ENCODE measurements at regions not wholly inside any gene's neighbourhood (a gene's known extent, or its start where the extent isn't known, plus 50 kb on each side); places are given as distances from the start of the nearest gene placed in this dataset.

DNA sequence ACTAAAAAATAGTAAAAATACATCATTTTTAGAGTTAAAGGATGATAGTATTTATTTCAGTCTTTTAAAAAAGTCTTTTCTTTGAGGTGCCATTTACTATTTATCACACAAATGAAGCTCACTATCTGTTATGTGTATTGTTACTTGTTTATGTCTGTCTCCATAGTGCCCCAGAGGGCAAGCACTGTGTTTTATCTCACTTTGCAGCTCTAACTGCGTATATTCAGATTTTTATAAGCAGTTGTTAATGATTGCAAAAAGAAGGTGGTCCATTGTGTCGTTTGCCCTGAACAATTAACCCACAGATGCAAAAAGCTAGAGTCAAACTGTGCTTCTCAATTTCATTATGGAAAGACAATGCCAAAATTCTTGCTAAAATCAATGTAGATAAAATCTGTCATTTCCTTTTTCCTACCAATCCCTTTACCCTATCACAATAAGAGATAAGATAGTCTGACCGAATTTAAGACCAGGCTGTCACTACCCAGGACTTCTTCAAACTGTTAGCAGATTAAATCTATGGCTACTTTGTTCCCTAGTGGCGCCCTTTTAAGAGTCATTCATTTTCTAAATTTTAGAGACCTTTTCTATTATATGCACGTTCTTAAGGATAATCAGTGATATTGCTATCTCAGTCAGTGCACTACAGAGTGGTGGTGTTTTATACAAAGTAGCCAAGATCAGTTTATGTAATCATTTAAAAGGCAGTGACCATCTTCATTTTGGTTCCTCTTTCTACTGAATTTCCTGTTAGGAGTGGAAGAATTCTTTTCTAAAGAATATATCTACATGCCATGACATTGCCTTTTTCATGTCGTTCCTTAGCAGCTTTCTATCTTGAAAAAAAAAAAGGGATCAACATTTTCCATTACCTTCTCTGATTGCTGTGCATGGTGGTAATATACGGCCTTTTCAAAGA lies 133.1 kb upstream of the PRDM1 start:
- Histone ChIP-seq H3K9me3 (ENCODE audit: control insufficient read depth, low read depth, low read length) (no peaks in the 10 kb centered on the region), H3K36me3 (ENCODE audit: control insufficient read depth, low read depth, low read length) (no peaks in the 10 kb centered on the region), H3K4me1 (ENCODE audit: control insufficient read depth, low read depth, low read length) (peaks cover 12% of the 10 kb centered on the region), H3K27ac (ENCODE audit: low read length) (no peak overlapping the region), H3K27me3 (ENCODE audit: control insufficient read depth, insufficient read depth, low read length) (no peaks in the 10 kb centered on the region), H3K4me3 (ENCODE audit: low read length) (no peak overlapping the region), H3K9ac (ENCODE audit: low read length) (peak overlapping the region; percentile 28)

DNA sequence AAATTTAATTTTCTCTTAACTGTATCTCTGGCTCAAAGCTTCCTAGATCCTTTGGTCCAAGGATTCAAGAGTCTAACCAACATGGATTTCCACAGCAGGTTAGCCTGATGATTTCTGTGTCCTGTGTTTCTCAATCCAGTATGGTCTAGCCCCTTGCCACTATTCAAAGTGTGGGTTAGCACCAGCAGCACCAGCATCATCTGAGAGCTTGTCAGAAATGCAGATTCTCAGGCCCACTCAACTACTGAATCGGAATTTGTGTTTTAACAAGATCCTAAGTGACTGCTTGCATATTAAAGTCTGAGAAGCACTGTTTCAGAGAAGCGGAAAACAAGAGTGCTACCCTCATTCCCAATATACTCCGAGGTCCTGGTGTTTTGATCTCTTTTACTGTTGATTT lies 133.8 kb upstream of the PRDM1 start:
- Histone ChIP-seq H3K27ac (ENCODE audit: low read length) (no peak overlapping the region), H3K9ac (ENCODE audit: low read length) (no peak overlapping the region), H3K36me3 (ENCODE audit: control insufficient read depth, low read depth, low read length) (no peaks in the 10 kb centered on the region), H3K27me3 (ENCODE audit: control insufficient read depth, insufficient read depth, low read length) (no peaks in the 10 kb centered on the region), H3K4me1 (ENCODE audit: control insufficient read depth, low read depth, low read length) (peaks cover 12% of the 10 kb centered on the region), H3K9me3 (ENCODE audit: control insufficient read depth, low read depth, low read length) (no peaks in the 10 kb centered on the region), H3K4me3 (ENCODE audit: low read length) (no peak overlapping the region)

DNA sequence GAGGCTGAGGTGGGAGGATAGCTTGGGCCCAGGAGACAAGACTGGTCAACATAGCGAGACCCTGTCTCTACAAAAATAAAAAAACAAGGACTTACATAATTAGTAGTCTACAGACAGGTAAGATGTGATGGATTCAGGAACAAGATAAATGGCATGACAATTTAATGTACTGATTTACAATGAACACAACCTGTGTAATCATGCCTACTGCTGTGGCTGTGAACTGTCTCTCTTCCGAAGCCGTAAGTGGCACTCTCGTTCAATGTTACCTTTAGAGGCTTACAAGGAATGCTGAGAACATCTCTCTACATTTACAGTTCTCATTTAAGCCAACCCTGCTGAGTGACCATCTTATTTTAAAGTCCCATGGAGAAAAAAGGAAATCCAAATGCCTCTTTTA lies 134.8 kb upstream of the PRDM1 start:
- Histone ChIP-seq H3K4me3 (ENCODE audit: low read length) (no peak overlapping the region), H3K36me3 (ENCODE audit: control insufficient read depth, low read depth, low read length) (no peaks in the 10 kb centered on the region), H3K9me3 (ENCODE audit: control insufficient read depth, low read depth, low read length) (no peaks in the 10 kb centered on the region), H3K9ac (ENCODE audit: low read length) (no peak overlapping the region), H3K4me1 (ENCODE audit: control insufficient read depth, low read depth, low read length) (peaks cover 12% of the 10 kb centered on the region), H3K27me3 (ENCODE audit: control insufficient read depth, insufficient read depth, low read length) (no peaks in the 10 kb centered on the region), H3K27ac (ENCODE audit: low read length) (no peak overlapping the region)

DNA sequence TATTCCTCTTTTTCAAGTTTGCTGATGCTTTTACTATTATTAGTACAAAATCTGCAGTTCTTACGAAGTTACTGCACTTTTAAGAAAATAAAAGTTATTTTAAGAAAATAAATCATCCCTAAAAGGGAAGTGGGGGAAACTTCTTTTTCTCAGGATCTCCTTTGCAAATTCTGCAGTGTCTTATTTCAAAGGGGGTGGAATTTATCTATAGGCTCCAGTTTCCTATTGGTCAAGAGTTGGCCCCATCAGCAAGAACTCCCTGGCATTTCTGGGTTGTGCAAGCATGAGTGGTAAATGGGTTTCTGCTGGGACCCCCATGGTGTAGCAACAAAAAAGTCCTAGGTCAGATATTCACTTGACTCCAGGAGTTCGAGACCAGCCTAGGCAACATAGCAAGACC lies 136.3 kb upstream of the PRDM1 start:
- no peak overlapping the region for H3K4me3 ChIP-seq (ENCODE audit: low read length)
- no peak overlapping the region for H3K9ac ChIP-seq (ENCODE audit: low read length)
- no peaks in the 10 kb centered on the region for H3K27me3 ChIP-seq (ENCODE audit: control insufficient read depth, insufficient read depth, low read length)
- no peak overlapping the region for H3K27ac ChIP-seq (ENCODE audit: low read length)
- peaks cover 12% of the 10 kb centered on the region for H3K4me1 ChIP-seq (ENCODE audit: control insufficient read depth, low read depth, low read length)
- H3K9me3 ChIP-seq (ENCODE audit: control insufficient read depth, low read depth, low read length): no peaks in the 10 kb centered on the region
- no peaks in the 10 kb centered on the region for H3K36me3 ChIP-seq (ENCODE audit: control insufficient read depth, low read depth, low read length)

DNA sequence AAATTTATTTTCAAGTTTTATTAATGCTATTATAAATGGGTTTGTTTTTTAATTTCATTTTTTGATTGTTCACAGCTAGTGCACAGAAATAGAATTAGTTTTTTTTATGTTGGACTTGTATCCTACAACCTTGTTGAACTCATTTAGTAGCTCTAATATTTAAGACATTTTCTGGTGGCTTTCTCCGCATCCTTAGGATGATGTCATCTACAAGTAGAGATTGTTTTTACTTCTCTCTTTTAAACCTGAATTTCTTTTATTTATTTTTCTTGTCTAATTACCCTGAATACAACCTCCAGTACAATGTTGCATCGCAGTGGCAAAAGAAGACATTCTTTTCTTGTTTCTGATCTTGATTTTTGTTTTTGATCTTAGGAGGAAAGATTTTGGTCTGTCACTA lies 142.6 kb upstream of the PRDM1 start:
- no peak overlapping the region for H3K27ac ChIP-seq (ENCODE audit: low read length)
- H3K4me1 ChIP-seq (ENCODE audit: control insufficient read depth, low read depth, low read length): no peaks in the 10 kb centered on the region
- no peaks in the 10 kb centered on the region for H3K36me3 ChIP-seq (ENCODE audit: control insufficient read depth, low read depth, low read length)
- H3K9me3 ChIP-seq (ENCODE audit: control insufficient read depth, low read depth, low read length): no peaks in the 10 kb centered on the region
- H3K9ac ChIP-seq (ENCODE audit: low read length): no peak overlapping the region
- no peaks in the 10 kb centered on the region for H3K27me3 ChIP-seq (ENCODE audit: control insufficient read depth, insufficient read depth, low read length)
- H3K4me3 ChIP-seq (ENCODE audit: low read length): no peak overlapping the region

DNA sequence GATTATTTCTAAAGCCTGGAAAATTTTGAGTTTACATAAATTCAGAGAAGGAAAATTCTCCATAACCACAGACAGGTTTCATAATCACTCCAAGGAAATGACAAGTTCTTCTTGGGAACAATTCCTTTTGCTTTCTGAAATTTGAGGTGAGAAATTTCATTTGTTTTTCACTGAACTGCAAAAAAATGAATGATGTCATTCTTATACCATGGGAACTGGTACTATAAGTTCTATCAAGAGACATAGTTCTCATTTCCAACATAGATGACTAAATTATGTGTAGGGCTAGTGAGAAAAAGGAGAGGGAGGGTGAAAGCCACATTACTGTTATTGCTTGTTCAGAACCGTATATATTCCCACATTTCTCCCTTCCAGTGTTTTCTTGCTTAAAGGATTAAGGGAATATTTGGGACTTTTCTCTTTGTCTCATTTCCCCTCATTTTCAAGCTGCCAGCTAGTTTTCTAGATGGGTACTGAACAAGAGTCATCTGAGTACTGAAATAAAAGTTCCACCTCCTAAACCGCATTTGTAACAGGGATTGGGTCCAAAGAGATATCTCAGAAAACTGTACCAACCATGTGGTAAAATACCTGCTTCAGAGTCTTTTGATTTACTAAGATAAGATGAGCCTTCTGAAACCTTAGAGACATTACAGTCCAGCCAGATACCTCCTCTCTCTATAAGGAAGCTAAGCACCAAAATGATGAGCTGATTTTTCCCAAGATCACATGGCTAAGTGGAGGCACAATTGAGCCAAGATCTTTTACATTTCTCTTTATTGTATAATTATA lies 144.3 kb upstream of the PRDM1 start:
- no peak overlapping the region for H3K27ac ChIP-seq (ENCODE audit: low read length)
- H3K36me3 ChIP-seq (ENCODE audit: control insufficient read depth, low read depth, low read length): no peaks in the 10 kb centered on the region
- no peaks in the 10 kb centered on the region for H3K9me3 ChIP-seq (ENCODE audit: control insufficient read depth, low read depth, low read length)
- H3K9ac ChIP-seq (ENCODE audit: low read length): no peak overlapping the region
- no peaks in the 10 kb centered on the region for H3K27me3 ChIP-seq (ENCODE audit: control insufficient read depth, insufficient read depth, low read length)
- no peak overlapping the region for H3K4me3 ChIP-seq (ENCODE audit: low read length)
- no peaks in the 10 kb centered on the region for H3K4me1 ChIP-seq (ENCODE audit: control insufficient read depth, low read depth, low read length)

DNA sequence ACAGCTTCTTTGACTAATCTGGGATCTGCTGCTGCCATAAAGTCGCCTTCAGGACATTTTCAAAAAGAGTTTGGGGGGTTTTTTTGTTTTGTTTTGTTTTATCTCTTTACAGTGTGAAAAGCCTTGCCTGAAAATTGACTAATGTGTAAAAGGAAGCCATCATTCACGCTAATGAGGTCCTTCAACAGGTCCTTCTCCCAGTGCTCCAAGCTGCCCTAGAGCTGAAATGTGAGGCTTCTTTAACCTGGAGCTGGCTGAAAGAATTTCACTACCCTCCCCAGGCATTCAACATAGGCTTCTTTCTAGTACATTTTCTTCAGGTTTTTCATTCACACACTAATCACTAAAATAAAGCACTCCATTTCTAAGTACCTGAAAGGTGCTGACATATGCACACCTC lies 145.1 kb upstream of the PRDM1 start:
- Histone ChIP-seq H3K4me1 (ENCODE audit: control insufficient read depth, low read depth, low read length) (no peaks in the 10 kb centered on the region), H3K9me3 (ENCODE audit: control insufficient read depth, low read depth, low read length) (no peaks in the 10 kb centered on the region), H3K9ac (ENCODE audit: low read length) (no peak overlapping the region), H3K27ac (ENCODE audit: low read length) (no peak overlapping the region), H3K36me3 (ENCODE audit: control insufficient read depth, low read depth, low read length) (no peaks in the 10 kb centered on the region), H3K4me3 (ENCODE audit: low read length) (no peak overlapping the region), H3K27me3 (ENCODE audit: control insufficient read depth, insufficient read depth, low read length) (no peaks in the 10 kb centered on the region)

DNA sequence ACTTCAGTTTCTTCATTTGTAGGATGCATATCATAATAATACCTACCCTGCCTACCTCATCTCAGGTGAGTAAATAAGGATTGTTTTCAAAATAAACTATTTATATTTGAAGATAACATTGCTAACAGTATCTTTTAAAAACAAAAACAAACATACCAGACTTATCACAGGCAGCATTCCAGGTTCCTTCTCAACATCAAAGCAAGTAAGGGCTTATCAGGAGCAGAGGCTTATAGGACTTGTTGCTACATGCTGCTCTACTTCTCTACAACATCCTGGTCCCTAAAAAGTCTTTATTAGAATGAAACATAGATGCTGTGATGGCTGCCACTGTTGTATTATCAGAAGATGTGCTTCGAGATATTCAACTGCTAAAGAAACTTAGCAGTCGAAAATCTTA lies 149.2 kb upstream of the PRDM1 start:
- Histone ChIP-seq H3K9me3 (ENCODE audit: control insufficient read depth, low read depth, low read length) (no peaks in the 10 kb centered on the region), H3K4me1 (ENCODE audit: control insufficient read depth, low read depth, low read length) (no peaks in the 10 kb centered on the region), H3K27ac (ENCODE audit: low read length) (no peak overlapping the region), H3K9ac (ENCODE audit: low read length) (no peak overlapping the region), H3K27me3 (ENCODE audit: control insufficient read depth, insufficient read depth, low read length) (no peaks in the 10 kb centered on the region), H3K4me3 (ENCODE audit: low read length) (no peak overlapping the region), H3K36me3 (ENCODE audit: control insufficient read depth, low read depth, low read length) (no peaks in the 10 kb centered on the region)

DNA sequence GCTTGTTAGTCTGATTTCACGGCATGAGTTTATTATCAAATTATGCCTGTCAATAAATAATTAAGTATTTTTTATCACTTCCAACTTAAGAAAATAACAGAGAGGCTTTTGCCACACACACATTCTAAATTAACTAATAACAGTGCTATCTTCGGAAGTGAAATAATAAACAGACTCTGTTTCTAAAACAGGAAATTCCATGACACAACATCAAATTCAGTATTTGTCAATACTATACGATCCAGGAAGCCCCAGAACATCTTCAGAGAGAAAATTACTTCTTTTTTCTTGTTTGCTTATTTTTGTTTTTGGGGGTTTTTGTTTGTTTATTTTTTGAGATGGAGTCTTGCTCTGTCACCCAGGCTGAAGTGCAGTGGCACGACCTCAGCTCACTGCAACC lies 150.7 kb upstream of the PRDM1 start:
- no peaks in the 10 kb centered on the region for H3K27me3 ChIP-seq (ENCODE audit: control insufficient read depth, insufficient read depth, low read length)
- H3K4me1 ChIP-seq (ENCODE audit: control insufficient read depth, low read depth, low read length): no peaks in the 10 kb centered on the region
- H3K27ac ChIP-seq (ENCODE audit: low read length): no peak overlapping the region
- H3K9ac ChIP-seq (ENCODE audit: low read length): no peak overlapping the region
- H3K4me3 ChIP-seq (ENCODE audit: low read length): no peak overlapping the region
- H3K9me3 ChIP-seq (ENCODE audit: control insufficient read depth, low read depth, low read length): no peaks in the 10 kb centered on the region
- H3K36me3 ChIP-seq (ENCODE audit: control insufficient read depth, low read depth, low read length): no peaks in the 10 kb centered on the region

DNA sequence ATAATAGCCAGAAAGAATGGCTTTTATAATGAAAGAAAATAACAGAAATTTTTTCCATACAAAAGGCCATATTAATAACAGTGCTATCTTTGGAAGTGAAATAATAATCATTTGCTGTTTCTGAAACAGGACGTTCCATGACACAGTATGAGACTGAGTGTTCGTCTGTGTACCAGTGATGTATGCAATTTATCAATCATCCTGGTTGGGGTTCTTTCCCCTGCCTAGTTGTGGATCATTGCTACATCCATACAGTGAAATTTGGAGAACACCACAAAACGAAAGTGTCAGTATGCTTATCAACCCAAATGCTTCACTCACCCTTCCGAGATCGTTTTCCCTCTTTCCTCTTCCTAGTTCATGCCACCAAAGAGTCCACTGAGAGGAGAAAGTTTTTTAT lies 151.4 kb upstream of the PRDM1 start:
- Histone ChIP-seq H3K9ac (ENCODE audit: low read length) (no peak overlapping the region), H3K4me3 (ENCODE audit: low read length) (no peak overlapping the region)

DNA sequence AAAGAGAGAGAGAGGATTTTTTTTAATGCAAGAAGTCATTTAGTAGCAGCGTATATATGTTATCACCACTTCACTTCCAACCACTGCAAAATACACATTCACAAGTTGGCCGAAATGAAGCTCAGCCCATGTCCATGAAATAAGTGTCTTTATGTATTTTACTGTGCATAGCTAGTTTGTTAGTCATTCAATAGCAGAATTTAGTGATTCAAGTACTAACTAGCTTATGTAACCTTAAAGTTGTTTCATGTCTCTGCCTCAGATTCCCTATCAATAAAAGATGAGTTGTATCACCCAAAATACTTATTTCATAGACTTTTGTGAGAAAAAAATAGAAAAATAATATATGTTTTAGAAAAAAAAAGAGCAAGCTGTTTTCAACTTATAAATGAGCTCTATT lies 153.7 kb upstream of the PRDM1 start:
- Histone ChIP-seq H3K27ac (ENCODE audit: low read length) (no peak overlapping the region), H3K27me3 (ENCODE audit: control insufficient read depth, insufficient read depth, low read length) (no peaks in the 10 kb centered on the region), H3K9me3 (ENCODE audit: control insufficient read depth, low read depth, low read length) (no peaks in the 10 kb centered on the region), H3K4me1 (ENCODE audit: control insufficient read depth, low read depth, low read length) (no peaks in the 10 kb centered on the region), H3K36me3 (ENCODE audit: control insufficient read depth, low read depth, low read length) (no peaks in the 10 kb centered on the region), H3K9ac (ENCODE audit: low read length) (no peak overlapping the region), H3K4me3 (ENCODE audit: low read length) (no peak overlapping the region)

More for the DNA sequence above, 151.4 kb upstream of the PRDM1 start:
- Histone ChIP-seq H3K9me3 (ENCODE audit: control insufficient read depth, low read depth, low read length) (no peaks in the 10 kb centered on the region), H3K4me1 (ENCODE audit: control insufficient read depth, low read depth, low read length) (no peaks in the 10 kb centered on the region), H3K27ac (ENCODE audit: low read length) (no peak overlapping the region), H3K27me3 (ENCODE audit: control insufficient read depth, insufficient read depth, low read length) (no peaks in the 10 kb centered on the region), H3K36me3 (ENCODE audit: control insufficient read depth, low read depth, low read length) (no peaks in the 10 kb centered on the region)
